T-helper 2 cell treated with Interferon-gamma antibody and Interleukin-4, amounts not matched to agents 100 ng/mL and 5 ng/mL, for 36 hours (primary cell): ENCODE measurements at regions not wholly inside any gene's neighbourhood (a gene's known extent, or its start where the extent isn't known, plus 50 kb on each side); places are given as distances from the start of the nearest gene placed in this dataset.

Experiments
- intact Hi-C: fragments of 100-400 bp; cut with micrococcal nuclease; formaldehyde crosslinking; loops from one replicate; pipeline ENCODE4 v1.15.1; 2023

DNA sequence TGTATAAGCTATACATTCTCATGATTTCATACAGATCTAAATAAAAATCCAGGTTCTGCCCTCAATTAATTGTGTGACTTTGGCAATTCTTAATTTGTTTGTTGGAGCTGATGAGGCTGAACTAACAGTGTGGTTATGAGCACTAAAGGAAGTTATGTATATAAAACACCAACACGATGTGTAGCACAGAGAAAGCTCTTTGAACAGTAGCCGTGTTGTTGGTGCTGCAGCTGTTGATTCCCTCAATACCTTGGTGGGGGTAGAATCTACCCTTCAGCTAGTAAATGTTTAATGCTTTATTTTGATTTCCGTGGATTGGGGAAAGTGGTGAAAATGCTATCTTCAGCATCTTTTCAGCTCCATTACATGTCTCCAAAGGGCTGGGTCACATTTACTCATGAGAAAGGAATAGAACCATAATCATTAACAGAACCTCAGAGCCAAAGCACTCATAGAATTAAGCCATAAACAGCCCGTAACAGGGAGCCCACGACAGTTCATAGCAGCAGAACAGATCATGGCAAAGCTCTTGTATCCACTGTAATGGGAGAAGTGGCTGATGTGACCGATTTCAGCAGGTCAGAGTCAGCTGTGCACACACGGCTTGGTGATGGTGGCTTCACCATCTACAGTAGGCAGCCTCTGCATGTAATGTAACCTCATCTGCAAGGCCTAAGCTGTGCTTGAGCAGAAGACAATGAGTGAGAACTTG, 332.7 kb downstream of the DIRAS2 start:
- intact Hi-C loops = no loop called here

DNA sequence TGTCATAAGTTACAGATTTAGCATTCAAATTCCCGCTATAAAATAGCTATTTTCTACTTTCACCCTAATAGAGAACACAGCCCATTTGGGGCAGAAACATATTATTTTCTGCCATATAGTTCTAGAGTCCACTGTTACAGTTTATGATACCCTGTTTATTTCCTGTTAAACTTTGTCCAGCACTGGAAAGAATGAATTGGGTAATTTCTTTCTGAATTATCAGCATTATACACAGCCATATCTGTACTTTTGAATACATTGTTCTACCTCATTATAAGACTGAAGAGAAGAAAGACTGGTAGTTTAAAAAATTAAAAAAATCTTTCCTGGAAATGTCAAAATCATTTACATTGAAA, 332.1 kb downstream of the DIRAS2 start:
- intact Hi-C loops = no loop called here

DNA sequence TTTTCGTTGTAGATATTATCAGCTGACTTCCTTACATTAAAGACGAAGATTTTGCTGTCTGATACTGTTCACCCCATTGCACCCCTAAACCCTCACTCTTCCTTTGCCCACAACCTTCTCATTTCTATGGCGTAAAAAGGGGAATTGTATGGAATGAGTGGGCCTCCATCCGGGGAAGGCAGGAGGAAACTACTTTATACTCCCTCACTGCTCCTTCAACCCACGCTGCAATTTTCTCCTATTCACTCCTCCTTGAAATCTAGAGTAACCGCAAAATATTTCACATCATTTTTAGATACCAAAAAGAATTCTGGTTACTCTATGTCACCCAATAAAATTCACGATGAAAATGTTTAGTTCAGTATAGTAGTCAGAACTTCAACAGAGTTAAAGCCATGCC, 330.8 kb downstream of the DIRAS2 start:
- intact Hi-C loops = no loop called here

DNA sequence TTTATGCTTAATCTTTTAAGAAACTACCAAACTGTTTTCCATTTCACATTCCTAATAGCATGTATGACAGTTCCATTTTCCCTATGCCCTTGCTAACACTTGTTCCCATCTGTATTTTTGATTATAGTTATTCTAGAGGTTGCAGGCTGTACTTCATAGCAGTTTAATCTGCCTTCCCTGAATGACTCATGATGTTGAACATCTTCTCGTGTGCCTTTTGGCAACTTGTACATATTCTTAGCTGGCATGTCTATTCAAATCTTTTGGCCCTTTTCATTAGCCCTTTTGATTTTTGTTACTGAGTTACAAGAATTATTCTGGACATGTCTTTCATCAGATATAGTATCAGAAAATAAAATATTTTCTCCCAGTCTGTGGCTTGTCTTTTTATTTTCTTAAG, 320.3 kb downstream of the DIRAS2 start:
- intact Hi-C loops = no loop called here

- intact Hi-C loops = no loop called here
Observed at GRCh38 chr9:90325913-90326653, 316.5 kb downstream of the DIRAS2 start.

DNA sequence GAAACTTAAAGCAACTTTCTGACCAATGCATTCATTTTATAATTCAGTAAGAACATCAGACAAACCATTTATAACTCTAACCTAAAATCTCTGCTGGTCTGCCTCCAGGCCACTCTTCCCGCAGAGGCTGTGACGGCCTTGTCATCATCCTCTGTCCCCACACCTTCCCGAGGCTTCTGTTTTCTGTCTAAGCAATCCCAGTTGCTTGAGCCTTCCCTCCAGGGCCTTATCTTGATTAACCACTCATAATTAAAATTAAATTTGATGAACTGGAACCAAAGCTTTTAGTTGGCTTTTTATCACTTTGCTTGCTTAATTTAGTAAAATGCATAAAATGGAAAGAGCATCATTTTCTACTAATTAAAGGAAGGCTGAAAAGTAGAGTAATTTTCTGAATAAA, 312.4 kb downstream of the DIRAS2 start:
- intact Hi-C loops = no loop called here

DNA sequence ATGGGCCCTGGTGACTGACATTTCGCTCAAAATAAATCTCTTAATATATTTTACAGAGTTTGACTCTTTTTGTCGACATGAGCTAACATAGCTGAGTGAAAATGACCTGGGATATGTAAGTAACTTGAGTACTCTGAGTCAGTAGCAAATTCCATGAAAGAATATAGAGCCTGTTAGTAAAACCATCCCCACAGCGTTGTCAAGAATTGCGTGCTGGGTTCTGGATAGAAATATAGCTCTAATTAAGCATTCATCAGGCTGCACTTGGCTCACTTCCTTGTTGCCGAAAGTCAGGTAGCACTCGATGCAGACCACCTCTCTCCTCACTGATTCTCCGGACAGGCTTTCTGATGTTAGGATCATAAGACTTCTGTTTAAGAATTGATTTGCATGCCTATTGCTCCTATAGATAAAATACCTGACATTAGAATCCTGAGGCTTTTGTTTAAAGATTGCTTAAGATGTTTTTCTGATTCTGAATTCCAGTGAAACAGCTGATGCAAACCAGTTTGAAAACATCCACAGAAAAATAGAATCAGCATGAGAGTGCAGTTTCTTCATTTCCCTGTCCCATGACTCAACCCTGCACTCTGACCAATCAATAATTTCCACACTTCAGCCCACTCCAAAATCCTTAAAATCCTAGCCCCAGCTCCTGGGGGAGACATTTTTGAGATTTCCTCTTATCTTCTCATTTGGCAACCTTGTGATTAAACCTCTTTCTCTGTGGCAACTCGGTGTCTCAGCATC, 310.6 kb downstream of the DIRAS2 start:
- intact Hi-C loops = no loop called here

DNA sequence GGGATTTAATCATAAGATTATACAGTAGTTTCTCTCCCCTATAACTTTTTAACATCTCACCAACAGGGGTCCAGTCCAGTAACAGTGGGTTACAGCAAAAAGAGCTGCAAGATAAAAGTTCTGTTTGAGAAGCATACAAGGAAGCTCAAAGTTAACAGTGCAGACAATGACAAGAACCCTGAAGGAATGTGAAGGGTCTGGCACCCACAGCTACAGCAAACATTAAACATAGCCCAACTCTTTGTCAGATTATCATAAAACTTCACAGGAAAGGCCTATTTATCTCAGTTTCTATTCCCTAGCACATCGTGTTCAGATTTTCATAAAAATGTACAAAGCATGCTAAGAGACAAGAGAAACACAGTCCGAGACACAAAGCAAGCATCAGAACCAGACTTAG, 309.4 kb downstream of the DIRAS2 start:
- intact Hi-C loops = no loop called here

DNA sequence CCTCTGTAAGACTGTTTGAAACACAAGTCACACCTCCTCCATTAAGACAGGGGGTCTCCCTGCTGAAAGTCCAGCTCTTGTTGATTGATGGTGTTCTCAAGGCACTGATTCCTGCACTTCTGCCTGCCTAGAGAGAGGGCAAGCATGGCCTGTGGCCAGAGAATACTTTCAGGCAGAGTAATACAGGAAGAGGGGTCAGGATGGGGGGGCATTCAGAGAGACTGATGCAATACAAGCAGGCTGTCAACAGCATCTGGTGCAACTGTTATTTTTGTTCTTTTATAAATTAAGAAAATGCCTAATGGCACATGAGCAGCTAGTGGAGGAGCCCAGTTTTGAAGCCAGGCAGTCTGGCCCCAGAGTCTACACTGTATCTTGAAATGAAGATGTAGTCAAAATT, 302.2 kb downstream of the DIRAS2 start:
- intact Hi-C loops = no loop called here

GRCh38 chr9:90342607-90343006, 300.0 kb downstream of the DIRAS2 start:
- intact Hi-C loops = no loop called here

DNA sequence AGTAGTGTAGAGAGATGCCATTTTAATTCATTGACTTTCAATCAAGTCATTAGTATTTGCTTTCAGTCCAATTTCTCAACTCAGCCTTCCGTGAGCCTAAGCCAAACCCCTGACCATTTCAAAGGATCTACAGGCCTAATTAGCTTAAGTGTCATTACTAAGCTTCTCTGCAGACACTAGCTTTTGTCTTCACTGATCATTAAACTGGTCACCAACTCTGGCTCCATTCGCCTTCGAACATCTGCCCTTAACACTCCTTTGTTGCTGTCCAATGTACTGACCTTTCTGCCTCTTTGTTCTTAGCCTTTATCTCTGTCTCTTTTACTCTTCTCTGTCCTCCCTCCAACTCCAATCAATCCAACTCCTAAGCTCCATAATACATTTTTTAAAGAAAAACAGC, 299.3 kb downstream of the DIRAS2 start:
- intact Hi-C loops = no loop called here

- intact Hi-C loops = no loop called here
Observed at GRCh38 chr9:90343991-90344390, 298.6 kb downstream of the DIRAS2 start.

DNA sequence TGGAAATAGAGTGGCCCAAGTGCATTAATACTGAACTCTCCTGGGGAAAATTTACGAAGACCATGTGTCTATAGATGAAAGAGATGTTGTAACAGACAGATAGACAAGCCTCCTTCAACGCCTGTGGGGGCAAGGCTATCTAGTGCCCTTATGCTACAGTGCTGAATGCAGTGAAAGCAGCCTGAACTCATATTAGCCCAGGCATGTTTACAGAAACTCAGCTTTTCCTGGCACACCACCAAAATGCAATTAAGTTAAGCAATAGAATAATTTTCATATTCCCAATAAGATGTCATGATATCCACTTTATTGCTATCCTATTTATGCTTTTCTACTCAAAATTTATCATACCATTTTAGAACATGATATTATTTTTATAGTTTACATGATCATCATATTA, 277.0 kb downstream of the DIRAS2 start:
- intact Hi-C loops = no loop called here

GRCh38 chr9:90368241-90368640, 274.4 kb downstream of the DIRAS2 start:
- intact Hi-C loops = no loop called here

DNA sequence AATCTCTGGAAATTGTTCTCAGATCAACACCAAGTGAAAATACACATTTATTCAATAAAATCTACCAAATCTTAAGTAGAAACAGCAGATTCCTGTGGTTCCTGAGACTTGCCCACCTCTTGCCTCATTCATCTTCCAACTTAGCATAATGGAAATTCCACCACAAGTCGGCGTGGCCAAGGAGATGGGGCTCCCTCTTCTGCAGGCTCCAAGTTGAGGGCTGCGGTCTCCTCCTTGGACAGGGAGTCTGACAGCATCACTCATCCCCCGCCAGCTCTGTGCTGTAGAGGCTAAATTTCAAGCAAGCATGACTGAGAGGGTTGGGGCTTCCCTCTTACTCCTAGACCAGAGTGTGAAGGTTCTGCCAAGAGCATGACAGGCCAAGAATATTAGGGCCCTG, 273.7 kb downstream of the DIRAS2 start:
- intact Hi-C loops = no loop called here

DNA sequence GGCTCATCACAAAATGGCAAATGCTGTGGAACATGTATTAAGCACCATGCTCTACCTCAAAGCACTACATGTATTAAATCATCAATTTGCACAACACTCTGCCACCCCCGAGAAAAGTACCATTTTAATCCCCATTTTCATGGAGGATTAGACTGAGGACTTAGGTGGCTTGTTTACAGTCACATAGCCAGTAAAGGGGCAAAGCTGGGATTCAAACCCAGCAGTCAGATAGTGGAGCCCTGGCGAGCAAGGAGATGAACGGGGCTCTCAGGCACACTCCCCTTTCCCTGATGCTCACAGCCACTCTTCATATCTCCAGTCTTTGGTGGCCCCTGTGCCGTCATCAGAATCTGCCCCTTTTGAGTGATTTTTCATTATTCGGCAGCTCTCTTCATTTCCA, 262.9 kb downstream of the DIRAS2 start:
- intact Hi-C loops = no loop called here

DNA sequence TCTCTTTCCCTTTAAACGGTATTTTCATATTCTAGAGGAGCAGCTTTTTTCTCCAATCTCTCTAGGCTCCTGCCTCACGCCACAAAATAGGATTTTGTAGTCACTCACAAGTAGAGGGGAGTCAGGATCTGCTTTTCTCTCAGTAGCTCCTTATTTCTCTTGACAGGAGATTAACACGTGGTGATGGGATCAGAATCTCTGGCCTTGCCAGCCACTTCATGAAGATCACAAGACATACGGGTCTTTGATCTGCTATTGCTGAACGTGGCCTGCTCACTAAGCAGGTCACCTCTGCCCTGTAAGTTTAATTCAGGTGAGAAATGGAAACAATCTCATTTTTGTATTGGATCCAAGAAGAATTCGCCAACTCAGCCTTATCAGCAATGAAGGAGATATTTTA, 257.5 kb downstream of the DIRAS2 start:
- intact Hi-C loops = no loop called here

DNA sequence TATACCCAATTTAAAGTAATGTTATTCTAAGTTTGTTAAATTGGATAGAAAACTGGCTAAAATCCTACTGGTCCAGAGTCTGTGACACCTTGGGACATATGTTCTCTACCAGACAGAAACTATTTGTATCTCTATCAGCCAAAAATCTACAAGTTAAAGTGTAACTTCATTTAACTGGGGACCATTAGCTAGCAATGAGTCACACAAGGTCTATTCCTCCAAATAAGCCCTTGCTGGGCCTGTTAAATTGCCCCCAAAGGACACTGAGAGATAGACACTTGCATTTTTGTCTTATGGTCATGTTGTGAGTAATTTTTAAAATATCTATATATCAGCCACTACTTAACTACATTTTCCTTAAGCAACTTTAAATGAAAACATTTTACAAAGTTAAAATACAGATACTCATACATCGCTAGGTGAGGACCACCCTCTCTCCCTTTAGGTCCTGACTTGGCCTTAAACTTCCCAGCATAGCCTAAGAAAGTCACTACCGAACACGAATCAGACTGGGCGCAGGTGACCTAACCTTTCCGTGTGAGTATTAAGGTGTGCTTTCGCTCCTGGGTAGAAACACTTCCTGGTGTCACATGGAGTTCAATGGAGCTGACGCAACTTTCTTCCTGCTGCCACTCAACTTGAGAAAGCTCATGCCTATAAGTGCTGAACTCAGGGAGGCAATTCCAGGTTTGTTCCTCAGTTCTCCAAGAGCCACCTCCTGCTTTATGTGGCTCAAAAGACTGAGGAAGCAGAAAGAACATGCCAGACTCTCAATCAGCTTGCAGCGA, 249.1 kb downstream of the DIRAS2 start:
- intact Hi-C loops = no loop called here

GRCh38 chr9:90394871-90395270, 247.8 kb downstream of the DIRAS2 start:
- intact Hi-C loops = no loop called here

DNA sequence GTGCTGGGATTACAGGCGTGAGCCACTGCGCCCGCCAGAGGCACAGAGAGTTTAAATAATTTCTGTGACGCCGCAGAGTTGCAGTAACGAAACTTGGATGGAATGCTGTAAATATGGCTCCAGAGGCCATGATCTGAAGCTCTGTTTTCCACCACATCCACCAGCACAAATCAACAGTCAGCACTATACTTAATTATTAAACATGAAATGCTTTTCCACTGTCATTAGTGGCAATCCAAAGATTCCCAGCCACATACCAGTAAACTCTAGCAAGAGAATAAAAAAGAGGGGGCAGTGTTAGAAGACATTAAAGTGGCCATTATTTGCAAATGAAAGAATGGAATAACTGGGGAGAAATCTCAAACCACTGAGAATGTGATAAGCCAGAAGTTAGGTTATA, 242.5 kb downstream of the DIRAS2 start:
- intact Hi-C loops = no loop called here

DNA sequence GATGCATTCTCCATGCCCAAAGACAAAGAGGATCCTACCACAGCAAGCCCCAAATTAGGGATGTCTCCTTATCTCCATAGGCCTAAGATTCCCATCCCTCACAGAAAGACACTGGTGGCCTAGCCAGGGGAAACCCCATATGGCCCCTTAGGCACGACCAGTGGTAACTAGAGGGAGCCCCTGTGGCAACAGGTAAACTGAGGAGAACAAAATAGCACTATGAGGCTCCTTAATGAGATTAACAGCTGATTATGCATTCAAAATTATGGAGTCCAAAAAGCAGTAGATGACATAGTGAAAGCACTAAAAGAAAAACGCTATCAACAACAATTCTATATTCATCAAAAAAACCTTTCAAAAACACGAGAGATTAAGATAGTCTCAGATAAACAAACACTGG, 234.0 kb downstream of the DIRAS2 start:
- intact Hi-C loops = no loop called here
